Parathyroid adenoma (tissue), 2 donors: ENCODE measurements at regions not wholly inside any gene's neighbourhood (a gene's known extent, or its start where the extent isn't known, plus 50 kb on each side); places are given as distances from the start of the nearest gene placed in this dataset.

Experiments
- H2AFZ ChIP-seq: fragments of 300-600 bp; sonication (generic); one replicate; pipeline ENCODE4 v1.7.0; 2017; ENCODE audit warnings: antibody characterized with exemption, mild to moderate bottlenecking
- H3K27ac ChIP-seq: fragments of 300-600 bp; sonication (generic); one replicate; pipeline ENCODE4 v1.7.0; 2017
- H3K27me3 ChIP-seq: fragments of 300-600 bp; sonication (generic); one replicate; pipeline ENCODE4 v1.7.0; 2017; ENCODE audit warnings: low read length; ENCODE audit not compliant: control insufficient read depth, insufficient read depth
- H3K36me3 ChIP-seq: fragments of 300-600 bp; sonication (generic); one replicate; pipeline ENCODE4 v1.7.0; 2017; ENCODE audit warnings: low read length; ENCODE audit not compliant: control insufficient read depth, insufficient read depth
- H3K4me1 ChIP-seq: fragments of 300-600 bp; sonication (generic); one replicate; pipeline ENCODE4 v1.7.0; 2017; ENCODE audit warnings: control low read depth
- H3K4me2 ChIP-seq: fragments of 300-600 bp; sonication (generic); one replicate; pipeline ENCODE4 v1.7.0; 2017; ENCODE audit warnings: low read length
- H3K4me3 ChIP-seq: fragments of 300-600 bp; sonication (generic); one replicate; pipeline ENCODE4 v1.7.0; 2017; ENCODE audit warnings: low read depth, low read length
- H3K79me2 ChIP-seq: fragments of 300-600 bp; sonication (generic); one replicate; pipeline ENCODE4 v1.7.0; 2017; ENCODE audit warnings: control low read depth
- H3K9ac ChIP-seq: fragments of 300-600 bp; sonication (generic); one replicate; pipeline ENCODE4 v1.7.0; 2017; ENCODE audit warnings: mild to moderate bottlenecking
- H3K9me3 ChIP-seq: fragments of 300-600 bp; sonication (generic); one replicate; pipeline ENCODE4 v1.7.0; 2017; ENCODE audit warnings: low read length; ENCODE audit not compliant: control insufficient read depth
- TF ChIP-seq, protein P1 (sequence below): fragments of 300-600 bp; sonication (generic); IDR thresholded peaks from one replicate; pipeline ENCODE4 v1.7.0; 2017; ENCODE audit warnings: antibody characterized with exemption, mild to moderate bottlenecking
- donor health status: primary hyperparathyroidism.

DNA sequence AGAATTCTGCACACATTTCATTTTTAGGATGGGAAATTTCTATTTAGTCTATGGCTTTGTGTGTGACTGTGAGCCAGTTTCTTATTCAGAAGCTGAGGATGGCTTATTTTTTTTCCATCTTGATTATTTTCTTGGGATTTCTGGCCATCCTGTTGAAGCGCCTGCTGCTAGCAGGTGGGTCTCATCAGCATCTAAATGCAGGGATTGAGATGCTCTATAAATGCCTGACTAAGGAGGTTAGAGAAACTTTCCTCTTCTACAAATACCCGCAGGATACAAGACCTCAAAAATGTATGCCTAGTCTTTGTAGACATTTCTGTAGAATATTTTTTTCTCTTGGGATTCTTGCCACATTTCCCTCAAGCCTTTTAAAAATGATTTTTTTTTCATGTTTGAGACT lies 138.0 kb upstream of the CCN2 start:
- TF ChIP-seq, protein P1, sequence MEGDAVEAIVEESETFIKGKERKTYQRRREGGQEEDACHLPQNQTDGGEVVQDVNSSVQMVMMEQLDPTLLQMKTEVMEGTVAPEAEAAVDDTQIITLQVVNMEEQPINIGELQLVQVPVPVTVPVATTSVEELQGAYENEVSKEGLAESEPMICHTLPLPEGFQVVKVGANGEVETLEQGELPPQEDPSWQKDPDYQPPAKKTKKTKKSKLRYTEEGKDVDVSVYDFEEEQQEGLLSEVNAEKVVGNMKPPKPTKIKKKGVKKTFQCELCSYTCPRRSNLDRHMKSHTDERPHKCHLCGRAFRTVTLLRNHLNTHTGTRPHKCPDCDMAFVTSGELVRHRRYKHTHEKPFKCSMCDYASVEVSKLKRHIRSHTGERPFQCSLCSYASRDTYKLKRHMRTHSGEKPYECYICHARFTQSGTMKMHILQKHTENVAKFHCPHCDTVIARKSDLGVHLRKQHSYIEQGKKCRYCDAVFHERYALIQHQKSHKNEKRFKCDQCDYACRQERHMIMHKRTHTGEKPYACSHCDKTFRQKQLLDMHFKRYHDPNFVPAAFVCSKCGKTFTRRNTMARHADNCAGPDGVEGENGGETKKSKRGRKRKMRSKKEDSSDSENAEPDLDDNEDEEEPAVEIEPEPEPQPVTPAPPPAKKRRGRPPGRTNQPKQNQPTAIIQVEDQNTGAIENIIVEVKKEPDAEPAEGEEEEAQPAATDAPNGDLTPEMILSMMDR, result no peak
- H3K36me3 ChIP-seq, result no peaks in the 10 kb centered on the region

GRCh38 chr6:132088150-132088549 lies 137.0 kb upstream of the CCN2 start:
- Histone ChIP-seq H3K27ac (no peak overlapping the region), H3K9me3 (no peaks in the 10 kb centered on the region), H3K27me3 (no peaks in the 10 kb centered on the region), H3K36me3 (no peaks in the 10 kb centered on the region), H3K9ac (no peak overlapping the region), H3K79me2 (no peaks in the 10 kb centered on the region), H3K4me3 (no peak overlapping the region), H3K4me2 (no peak overlapping the region), H3K4me1 (no peaks in the 10 kb centered on the region), H2AFZ (no peak overlapping the region)
- TF ChIP-seq, protein P1, result no peak

More for the DNA sequence above, 138.0 kb upstream of the CCN2 start:
- Histone ChIP-seq H3K9me3 (no peaks in the 10 kb centered on the region), H2AFZ (no peak overlapping the region), H3K27ac (no peak overlapping the region), H3K27me3 (no peaks in the 10 kb centered on the region), H3K79me2 (no peaks in the 10 kb centered on the region), H3K4me2 (no peak overlapping the region), H3K4me3 (no peak overlapping the region), H3K4me1 (no peaks in the 10 kb centered on the region), H3K9ac (no peak overlapping the region)

GRCh38 chr6:132087391-132087790 lies 136.2 kb upstream of the CCN2 start:
- Histone ChIP-seq H3K27ac (no peak overlapping the region), H3K4me1 (no peaks in the 10 kb centered on the region), H3K4me3 (no peak overlapping the region), H2AFZ (no peak overlapping the region), H3K36me3 (no peaks in the 10 kb centered on the region), H3K79me2 (no peaks in the 10 kb centered on the region), H3K9me3 (no peaks in the 10 kb centered on the region), H3K4me2 (no peak overlapping the region), H3K9ac (no peak overlapping the region), H3K27me3 (no peaks in the 10 kb centered on the region)
- TF ChIP-seq, protein P1, result no peak

- Histone ChIP-seq H3K79me2 (no peaks in the 10 kb centered on the region), H3K27ac (peak overlapping the region; percentile 13), H3K4me2 (peak overlapping the region; percentile 16), H3K4me3 (no peak overlapping the region), H3K9ac (no peak overlapping the region), H3K9me3 (no peaks in the 10 kb centered on the region), H2AFZ (peak overlapping the region; percentile 18), H3K27me3 (no peaks in the 10 kb centered on the region), H3K4me1 (no peaks in the 10 kb centered on the region), H3K36me3 (no peaks in the 10 kb centered on the region)
- TF ChIP-seq, protein P1, result no peak
These were observed 134.6 kb upstream of the CCN2 start for GRCh38 chr6:132085731-132086130.

DNA sequence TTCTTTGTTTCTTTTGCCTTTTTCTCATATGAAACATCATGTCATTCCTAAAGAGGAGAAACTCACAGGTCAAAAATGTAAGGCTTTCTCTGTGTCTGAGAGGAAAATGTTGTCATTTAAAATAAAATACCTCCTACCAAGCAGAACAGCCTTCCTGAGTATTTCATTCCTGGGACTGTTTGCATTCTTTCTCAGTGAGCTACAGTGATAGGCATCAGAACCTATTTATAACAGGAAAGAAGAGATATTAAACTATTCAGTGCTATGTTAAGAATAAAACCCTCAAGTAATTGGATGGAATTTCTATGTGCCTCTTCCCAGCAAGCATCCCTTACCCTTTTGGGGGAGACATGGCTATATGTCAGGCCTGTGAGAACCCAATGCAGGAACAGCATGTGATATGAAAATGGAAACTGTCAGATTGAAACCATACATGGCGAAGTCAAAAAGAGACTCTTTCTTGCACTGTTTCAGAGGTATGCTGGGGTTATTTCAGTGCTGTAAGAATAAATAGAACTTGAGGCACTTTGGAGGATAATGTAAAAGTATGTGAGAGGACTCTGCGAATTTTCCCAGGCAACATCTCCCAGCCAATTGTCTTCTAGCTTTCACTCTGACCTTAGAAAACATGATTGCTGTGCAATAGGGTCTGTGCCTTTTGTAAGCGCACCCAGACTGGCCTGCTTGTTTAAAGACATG lies 133.8 kb upstream of the CCN2 start:
- no peaks in the 10 kb centered on the region for H3K27me3 ChIP-seq
- peak overlapping the region; percentile 13 for H3K27ac ChIP-seq
- H3K4me2 ChIP-seq, result peak overlapping the region; percentile 41
- peak overlapping the region; percentile 18 for H2AFZ ChIP-seq
- TF ChIP-seq, protein P1, result no peak
- no peaks in the 10 kb centered on the region for H3K79me2 ChIP-seq
- H3K4me1 ChIP-seq, result no peaks in the 10 kb centered on the region
- H3K4me3 ChIP-seq, result no peak overlapping the region
- no peaks in the 10 kb centered on the region for H3K9me3 ChIP-seq
- no peak overlapping the region for H3K9ac ChIP-seq
- H3K36me3 ChIP-seq, result no peaks in the 10 kb centered on the region
